ENCODE measurements at regions not wholly inside any gene's neighbourhood (a gene's known extent, or its start where the extent isn't known, plus 50 kb on each side); places are given as distances from the start of the nearest gene placed in this dataset.

DNA sequence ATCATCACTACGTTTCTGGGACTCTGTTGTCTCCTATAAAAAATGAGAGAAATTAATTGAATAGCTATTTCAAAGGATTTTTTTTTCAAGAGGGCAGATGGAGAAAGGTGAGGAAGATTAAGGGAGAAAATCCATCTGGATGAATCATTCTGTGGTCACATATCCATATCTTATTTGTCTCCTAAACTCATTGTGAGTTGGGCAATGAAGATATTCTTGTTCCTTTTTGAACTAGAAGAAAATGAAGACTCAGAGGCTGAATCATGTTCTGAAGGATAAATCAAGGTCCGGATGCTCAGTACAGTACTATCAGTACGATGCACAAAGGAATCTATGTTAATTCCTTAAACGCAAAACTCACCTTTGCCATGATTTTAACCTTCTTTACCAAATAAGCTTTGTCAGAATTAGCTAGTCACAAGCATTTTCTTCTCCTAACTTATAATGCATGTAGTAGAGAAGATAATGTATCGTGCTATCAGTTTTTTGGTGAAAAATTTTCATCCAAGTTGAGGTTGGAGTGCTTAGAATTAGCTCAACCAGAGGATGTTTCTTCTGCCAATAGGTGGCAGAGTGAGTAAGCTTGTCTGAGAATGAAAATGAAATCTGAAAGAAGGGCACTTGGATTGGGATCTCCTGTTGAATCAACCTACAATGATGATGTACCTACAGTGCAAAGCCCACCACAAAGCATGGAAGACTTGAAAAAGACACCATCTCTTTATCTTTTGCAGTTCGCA lies 446.9 kb downstream of the KIF20B start:
- TF ChIP-seq, protein P1, sequence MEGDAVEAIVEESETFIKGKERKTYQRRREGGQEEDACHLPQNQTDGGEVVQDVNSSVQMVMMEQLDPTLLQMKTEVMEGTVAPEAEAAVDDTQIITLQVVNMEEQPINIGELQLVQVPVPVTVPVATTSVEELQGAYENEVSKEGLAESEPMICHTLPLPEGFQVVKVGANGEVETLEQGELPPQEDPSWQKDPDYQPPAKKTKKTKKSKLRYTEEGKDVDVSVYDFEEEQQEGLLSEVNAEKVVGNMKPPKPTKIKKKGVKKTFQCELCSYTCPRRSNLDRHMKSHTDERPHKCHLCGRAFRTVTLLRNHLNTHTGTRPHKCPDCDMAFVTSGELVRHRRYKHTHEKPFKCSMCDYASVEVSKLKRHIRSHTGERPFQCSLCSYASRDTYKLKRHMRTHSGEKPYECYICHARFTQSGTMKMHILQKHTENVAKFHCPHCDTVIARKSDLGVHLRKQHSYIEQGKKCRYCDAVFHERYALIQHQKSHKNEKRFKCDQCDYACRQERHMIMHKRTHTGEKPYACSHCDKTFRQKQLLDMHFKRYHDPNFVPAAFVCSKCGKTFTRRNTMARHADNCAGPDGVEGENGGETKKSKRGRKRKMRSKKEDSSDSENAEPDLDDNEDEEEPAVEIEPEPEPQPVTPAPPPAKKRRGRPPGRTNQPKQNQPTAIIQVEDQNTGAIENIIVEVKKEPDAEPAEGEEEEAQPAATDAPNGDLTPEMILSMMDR (IDR thresholded peaks at IDR 0.05) = no peak
- no peak for TF ChIP-seq POLR2A (IDR thresholded peaks at IDR 0.05)
